ENCODE measurements at regions not wholly inside any gene's neighbourhood (a gene's known extent, or its start where the extent isn't known, plus 50 kb on each side); places are given as distances from the start of the nearest gene placed in this dataset.

DNA sequence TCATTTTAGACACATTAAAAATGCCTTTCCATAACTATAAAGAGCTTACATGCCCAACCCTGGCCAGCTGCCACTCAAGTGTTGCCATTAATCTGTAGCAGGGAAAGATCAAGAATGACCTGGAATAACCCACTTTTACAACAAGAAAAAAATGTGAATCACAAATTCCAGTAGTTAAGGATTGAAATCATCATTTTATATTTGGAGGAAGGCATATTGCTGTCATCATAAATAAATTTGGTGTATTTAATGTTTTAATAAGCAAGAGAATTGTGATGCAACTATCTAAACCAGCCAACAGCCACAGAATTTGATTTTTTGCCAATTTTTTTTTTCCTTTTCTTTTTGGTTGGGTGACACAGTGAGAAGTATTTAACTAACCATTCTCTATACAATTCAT lies 240.0 kb upstream of the SEMA6D start:
- Histone ChIP-seq H3K9me3 (ENCODE audit: control insufficient read depth in 2 of 3, insufficient read depth in 1 of 3, low read length in 3 of 3) (no peaks in the 10 kb centered on the region), H3K4me1 (ENCODE audit: control insufficient read depth in 2 of 3, insufficient read depth in 2 of 3, low read depth in 1 of 3, low read length in 3 of 3) (no peaks in the 10 kb centered on the region), H3K27me3 (ENCODE audit: control insufficient read depth, insufficient read depth, low read length) (no peaks in the 10 kb centered on the region), H3K9ac (ENCODE audit: low read length in 3 of 3) (no peak overlapping the region), H3K27ac (ENCODE audit: low read depth in 2 of 2, low read length in 2 of 2) (no peak overlapping the region), H3K36me3 (ENCODE audit: control insufficient read depth in 2 of 3, insufficient read depth in 3 of 3, low read length in 3 of 3) (no peaks in the 10 kb centered on the region), H3K4me3 (ENCODE audit: low read length in 3 of 3) (no peak overlapping the region)
- no peak for FAIRE-seq
- intact Hi-C loops (cut with DNase I), result no loop called here
- no peak for TF ChIP-seq CTCF (IDR thresholded peaks at IDR 0.05; ENCODE audit: borderline replicate concordance, extremely low read depth, insufficient read depth)
- DNase-seq, result no peak

- no peak for TF ChIP-seq CTCF (IDR thresholded peaks at IDR 0.05; ENCODE audit: borderline replicate concordance, extremely low read depth, insufficient read depth)
- no peak for FAIRE-seq
- intact Hi-C loops (cut with DNase I), result no loop called here
- Histone ChIP-seq H3K4me3 (ENCODE audit: low read length in 3 of 3) (no peak overlapping the region), H3K27me3 (ENCODE audit: control insufficient read depth, insufficient read depth, low read length) (no peaks in the 10 kb centered on the region), H3K27ac (ENCODE audit: low read depth in 2 of 2, low read length in 2 of 2) (no peak overlapping the region), H3K9me3 (ENCODE audit: control insufficient read depth in 2 of 3, insufficient read depth in 1 of 3, low read length in 3 of 3) (no peaks in the 10 kb centered on the region), H3K9ac (ENCODE audit: low read length in 3 of 3) (no peak overlapping the region), H3K36me3 (ENCODE audit: control insufficient read depth in 2 of 3, insufficient read depth in 3 of 3, low read length in 3 of 3) (no peaks in the 10 kb centered on the region), H3K4me1 (ENCODE audit: control insufficient read depth in 2 of 3, insufficient read depth in 2 of 3, low read depth in 1 of 3, low read length in 3 of 3) (no peaks in the 10 kb centered on the region)
- DNase-seq, result no peak
Measured at GRCh38 chr15:47484059-47484458, 233.2 kb upstream of the SEMA6D start.

DNA sequence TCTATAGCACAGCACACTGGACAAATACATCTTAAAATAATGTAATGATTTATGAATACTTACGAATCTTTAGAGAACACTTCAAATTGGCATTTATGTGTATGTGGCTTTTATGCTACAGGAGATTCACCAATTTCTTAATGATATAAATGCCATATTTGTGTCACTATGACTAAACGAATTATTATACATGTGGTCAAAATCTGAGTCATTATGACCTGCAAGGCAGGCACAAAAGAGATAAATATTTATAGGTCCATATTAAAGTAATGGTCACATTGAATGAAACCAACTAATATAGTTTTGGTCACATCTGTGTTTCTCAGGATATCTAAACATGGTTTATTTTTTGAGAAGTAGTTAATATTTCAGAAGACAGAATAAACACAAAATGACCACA lies 232.3 kb upstream of the SEMA6D start:
- intact Hi-C loops (cut with DNase I), result no loop called here
- TF ChIP-seq CTCF (IDR thresholded peaks at IDR 0.05; ENCODE audit: borderline replicate concordance, extremely low read depth, insufficient read depth), result no peak

GRCh38 chr15:47485419-47485818 lies 231.9 kb upstream of the SEMA6D start:
- H3K9ac ChIP-seq (ENCODE audit: low read length in 3 of 3), result no peak overlapping the region
- H3K36me3 ChIP-seq (ENCODE audit: control insufficient read depth in 2 of 3, insufficient read depth in 3 of 3, low read length in 3 of 3), result no peaks in the 10 kb centered on the region
- no peaks in the 10 kb centered on the region for H3K4me1 ChIP-seq (ENCODE audit: control insufficient read depth in 2 of 3, insufficient read depth in 2 of 3, low read depth in 1 of 3, low read length in 3 of 3)
- DNase-seq, result no peak
- H3K4me3 ChIP-seq (ENCODE audit: low read length in 3 of 3), result no peak overlapping the region
- no peaks in the 10 kb centered on the region for H3K27me3 ChIP-seq (ENCODE audit: control insufficient read depth, insufficient read depth, low read length)
- H3K9me3 ChIP-seq (ENCODE audit: control insufficient read depth in 2 of 3, insufficient read depth in 1 of 3, low read length in 3 of 3), result no peaks in the 10 kb centered on the region
- TF ChIP-seq CTCF (IDR thresholded peaks at IDR 0.05; ENCODE audit: borderline replicate concordance, extremely low read depth, insufficient read depth), result no peak
- FAIRE-seq, result no peak
- H3K27ac ChIP-seq (ENCODE audit: low read depth in 2 of 2, low read length in 2 of 2), result no peak overlapping the region
- intact Hi-C loops (cut with DNase I), result no loop called here

More for the DNA sequence above, 232.3 kb upstream of the SEMA6D start:
- DNase-seq, result no peak
- H3K4me1 ChIP-seq (ENCODE audit: control insufficient read depth in 2 of 3, insufficient read depth in 2 of 3, low read depth in 1 of 3, low read length in 3 of 3), result no peaks in the 10 kb centered on the region
- H3K9ac ChIP-seq (ENCODE audit: low read length in 3 of 3), result no peak overlapping the region
- no peak for FAIRE-seq
- no peak overlapping the region for H3K4me3 ChIP-seq (ENCODE audit: low read length in 3 of 3)
- no peaks in the 10 kb centered on the region for H3K27me3 ChIP-seq (ENCODE audit: control insufficient read depth, insufficient read depth, low read length)
- H3K9me3 ChIP-seq (ENCODE audit: control insufficient read depth in 2 of 3, insufficient read depth in 1 of 3, low read length in 3 of 3), result no peaks in the 10 kb centered on the region
- H3K27ac ChIP-seq (ENCODE audit: low read depth in 2 of 2, low read length in 2 of 2), result no peak overlapping the region
- no peaks in the 10 kb centered on the region for H3K36me3 ChIP-seq (ENCODE audit: control insufficient read depth in 2 of 3, insufficient read depth in 3 of 3, low read length in 3 of 3)
